ENCODE measurements at regions not wholly inside any gene's neighbourhood (a gene's known extent, or its start where the extent isn't known, plus 50 kb on each side); places are given as distances from the start of the nearest gene placed in this dataset.

- no peak for DNase-seq
- peaks cover 35% of the 10 kb centered on the region for H3K27me3 ChIP-seq (ENCODE audit: low read depth)
- H3K9me3 ChIP-seq (replicated peaks): no peaks in the 10 kb centered on the region
- no peaks in the 10 kb centered on the region for H3K36me3 ChIP-seq
- H3K4me1 ChIP-seq: no peaks in the 10 kb centered on the region
- TF ChIP-seq, protein P1, sequence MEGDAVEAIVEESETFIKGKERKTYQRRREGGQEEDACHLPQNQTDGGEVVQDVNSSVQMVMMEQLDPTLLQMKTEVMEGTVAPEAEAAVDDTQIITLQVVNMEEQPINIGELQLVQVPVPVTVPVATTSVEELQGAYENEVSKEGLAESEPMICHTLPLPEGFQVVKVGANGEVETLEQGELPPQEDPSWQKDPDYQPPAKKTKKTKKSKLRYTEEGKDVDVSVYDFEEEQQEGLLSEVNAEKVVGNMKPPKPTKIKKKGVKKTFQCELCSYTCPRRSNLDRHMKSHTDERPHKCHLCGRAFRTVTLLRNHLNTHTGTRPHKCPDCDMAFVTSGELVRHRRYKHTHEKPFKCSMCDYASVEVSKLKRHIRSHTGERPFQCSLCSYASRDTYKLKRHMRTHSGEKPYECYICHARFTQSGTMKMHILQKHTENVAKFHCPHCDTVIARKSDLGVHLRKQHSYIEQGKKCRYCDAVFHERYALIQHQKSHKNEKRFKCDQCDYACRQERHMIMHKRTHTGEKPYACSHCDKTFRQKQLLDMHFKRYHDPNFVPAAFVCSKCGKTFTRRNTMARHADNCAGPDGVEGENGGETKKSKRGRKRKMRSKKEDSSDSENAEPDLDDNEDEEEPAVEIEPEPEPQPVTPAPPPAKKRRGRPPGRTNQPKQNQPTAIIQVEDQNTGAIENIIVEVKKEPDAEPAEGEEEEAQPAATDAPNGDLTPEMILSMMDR (IDR thresholded peaks at IDR 0.05; ENCODE audit: borderline replicate concordance): no peak
- intact Hi-C loops (cut with micrococcal nuclease): no loop called here
- no peak overlapping the region for H3K27ac ChIP-seq (replicated peaks)
- H3K4me3 ChIP-seq: no peak overlapping the region
Measured at GRCh38 chr2:65881592-65881991, 449.2 kb upstream of the SPRED2 start.

DNA sequence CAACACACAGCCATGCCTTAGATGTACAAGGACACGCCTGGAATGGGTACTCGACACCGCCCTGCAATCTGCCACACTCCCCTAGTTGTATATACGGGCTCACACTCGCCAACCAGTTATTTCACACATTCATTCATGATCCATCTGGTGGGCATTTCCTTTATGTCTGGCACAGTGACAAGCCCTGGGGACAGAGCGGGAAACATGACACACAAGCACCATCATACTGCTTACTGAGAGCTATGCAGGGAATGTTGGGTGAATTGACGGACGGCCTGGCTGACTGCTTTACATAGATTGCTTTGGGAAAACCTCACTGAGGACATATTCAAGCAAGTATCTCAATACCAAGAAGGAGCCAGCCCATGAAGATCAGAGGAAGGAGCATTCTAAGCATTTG is 448.0 kb upstream of the SPRED2 start:
- intact Hi-C loops (cut with micrococcal nuclease): no loop called here
- H3K4me3 ChIP-seq: no peak overlapping the region
- H3K9me3 ChIP-seq (replicated peaks): no peaks in the 10 kb centered on the region
- TF ChIP-seq, protein P1 (IDR thresholded peaks at IDR 0.05; ENCODE audit: borderline replicate concordance): no peak
- H3K36me3 ChIP-seq: no peaks in the 10 kb centered on the region
- H3K27me3 ChIP-seq (ENCODE audit: low read depth): peaks cover 35% of the 10 kb centered on the region
- H3K4me1 ChIP-seq: no peaks in the 10 kb centered on the region
- H3K27ac ChIP-seq (replicated peaks): no peak overlapping the region
- DNase-seq: no peak

- Histone ChIP-seq H3K4me3 (no peak overlapping the region), H3K27ac (replicated peaks) (no peak overlapping the region)
- TF ChIP-seq, protein P1 (IDR thresholded peaks at IDR 0.05; ENCODE audit: borderline replicate concordance): no peak
Measured at GRCh38 chr2:65878011-65878340, 445.6 kb upstream of the SPRED2 start.

GRCh38 chr2:65877331-65878010 is 445.1 kb upstream of the SPRED2 start:
- DNase-seq: no peak
- Histone ChIP-seq H3K4me3 (no peak overlapping the region), H3K27me3 (ENCODE audit: low read depth) (peaks cover 29% of the 10 kb centered on the region), H3K27ac (replicated peaks) (no peak overlapping the region), H3K9me3 (replicated peaks) (no peaks in the 10 kb centered on the region), H3K4me1 (no peaks in the 10 kb centered on the region), H3K36me3 (no peaks in the 10 kb centered on the region)
- intact Hi-C loops (cut with micrococcal nuclease): no loop called here
- TF ChIP-seq, protein P1 (IDR thresholded peaks at IDR 0.05; ENCODE audit: borderline replicate concordance): no peak

More at GRCh38 chr2:65878011-65878340, 445.6 kb upstream of the SPRED2 start:
- Histone ChIP-seq H3K27me3 (ENCODE audit: low read depth) (peaks cover 29% of the 10 kb centered on the region), H3K36me3 (no peaks in the 10 kb centered on the region), H3K4me1 (no peaks in the 10 kb centered on the region), H3K9me3 (replicated peaks) (no peaks in the 10 kb centered on the region)
- intact Hi-C loops (cut with micrococcal nuclease): no loop called here
- no peak for DNase-seq

GRCh38 chr2:65876114-65876513 is 443.7 kb upstream of the SPRED2 start:
- TF ChIP-seq, protein P1 (IDR thresholded peaks at IDR 0.05; ENCODE audit: borderline replicate concordance): no peak
- Histone ChIP-seq H3K4me3 (no peak overlapping the region), H3K27ac (replicated peaks) (no peak overlapping the region), H3K9me3 (replicated peaks) (no peaks in the 10 kb centered on the region), H3K4me1 (no peaks in the 10 kb centered on the region), H3K27me3 (ENCODE audit: low read depth) (peaks cover 16% of the 10 kb centered on the region), H3K36me3 (no peaks in the 10 kb centered on the region)
- no peak for DNase-seq
- intact Hi-C loops (cut with micrococcal nuclease): no loop called here
